IMR-90 (cell line): ENCODE measurements at regions not wholly inside any gene's neighbourhood (a gene's known extent, or its start where the extent isn't known, plus 50 kb on each side); places are given as distances from the start of the nearest gene placed in this dataset.

Experiments
- ATAC-seq: fragments of 200-7000 bp; cut with Tn5 transposase; 2 replicates; pipeline ENCODE4 v1.9.1; 2020; ENCODE audit warnings: low read depth, mild to moderate bottlenecking, moderate library complexity
- BruUV-seq: library from RNA; stranded (reverse); fragments of 400-500 nt; replicated peaks from 2 replicates; lab custom pipeline; 2021; lab: Mats Ljungman, UMichigan
- CTCF ChIA-PET: fragments of 300-600 bp; formaldehyde crosslinking; extraction: SDS; loops from one replicate; lab custom pipeline; 2021; ENCODE audit warnings: antibody characterized with exemption; lab: Yijun Ruan, JAX
- POLR2A ChIA-PET: fragments of 300-600 bp; sonication (Branson Sonifier 250); formaldehyde crosslinking; loops from one replicate; lab custom pipeline; 2022; ENCODE audit warnings: antibody characterized with exemption; ENCODE audit not compliant: unreplicated experiment; lab: Charles Lee
- DNase-seq: peaks from one replicate; pipeline ENCODE4 v3.0.0; 2013
- H2AFZ ChIP-seq: replicated peaks from 2 replicates; pipeline ENCODE3; 2013; ENCODE audit warnings: low read length, mild to moderate bottlenecking; ENCODE audit not compliant: poor library complexity
- H2AK5ac ChIP-seq: 2 replicates; pipeline ENCODE4 v1.6.1; 2013; ENCODE audit warnings: low read depth, low read length, inconsistent platforms
- H2AK9ac ChIP-seq: replicated peaks from 2 replicates; pipeline ENCODE3; 2013; ENCODE audit warnings: mild to moderate bottlenecking, low read depth, low read length, moderate library complexity; ENCODE audit not compliant: poor library complexity
- H2BK120ac ChIP-seq: 2 replicates; pipeline ENCODE4 v1.6.1; 2013; ENCODE audit warnings: low read depth, low read length, inconsistent platforms
- H2BK15ac ChIP-seq: 3 replicates; pipeline ENCODE4 v1.6.1; 2013; ENCODE audit warnings: low read depth, low read length, inconsistent platforms
- H2BK20ac ChIP-seq: 2 replicates; pipeline ENCODE4 v1.6.1; 2013; ENCODE audit warnings: low read depth, mild to moderate bottlenecking, inconsistent platforms, low read length, moderate library complexity
- H2BK5ac ChIP-seq: 2 replicates; pipeline ENCODE4 v1.6.1; 2013; ENCODE audit warnings: mild to moderate bottlenecking, low read depth, low read length, inconsistent platforms; ENCODE audit not compliant: poor library complexity, severe bottlenecking
- H3K14ac ChIP-seq: replicated peaks from 2 replicates; pipeline ENCODE4 v1.6.1; 2013; ENCODE audit warnings: low read depth, low read length, inconsistent platforms
- H3K18ac ChIP-seq: 2 replicates; pipeline ENCODE4 v1.6.1; 2013; ENCODE audit warnings: low read depth, low read length, control low read depth
- H3K23ac ChIP-seq: 2 replicates; pipeline ENCODE4 v1.6.1; 2013; ENCODE audit warnings: low read depth, low read length, inconsistent platforms
- H3K27ac ChIP-seq: 2 replicates; pipeline ENCODE4 v1.5.1; 2013; ENCODE audit warnings: mild to moderate bottlenecking, control low read depth, low read length; ENCODE audit not compliant: insufficient read depth
- H3K27me3 ChIP-seq: 2 replicates; pipeline ENCODE4 v1.6.1; 2013; ENCODE audit warnings: low read length; ENCODE audit not compliant: control insufficient read depth, insufficient read depth
- H3K36me3 ChIP-seq: 2 replicates; pipeline ENCODE4 v1.6.1; 2013; ENCODE audit warnings: low read length, mixed read lengths; ENCODE audit not compliant: control insufficient read depth, insufficient read depth
- H3K4ac ChIP-seq: 2 replicates; pipeline ENCODE4 v1.6.1; 2013; ENCODE audit warnings: low read depth, low read length, inconsistent platforms
- H3K4me1 ChIP-seq: 2 replicates; pipeline ENCODE4 v1.6.1; 2013; ENCODE audit warnings: low read length, mixed read lengths; ENCODE audit not compliant: control insufficient read depth, insufficient read depth
- H3K4me2 ChIP-seq: 2 replicates; pipeline ENCODE4 v1.6.1; 2013; ENCODE audit warnings: low read depth, mild to moderate bottlenecking, control low read depth, low read length, moderate library complexity
- H3K4me3 ChIP-seq: 2 replicates; pipeline ENCODE4 v1.5.1; 2013; ENCODE audit warnings: low read depth, mild to moderate bottlenecking, control low read depth, low read length, moderate library complexity; ENCODE audit not compliant: insufficient read depth
- H3K56ac ChIP-seq: 2 replicates; pipeline ENCODE4 v1.6.1; 2013; ENCODE audit warnings: low read length, inconsistent platforms; ENCODE audit not compliant: insufficient read depth; ENCODE audit errors: extremely low read depth
- H3K79me1 ChIP-seq, 2 experiments: 2 replicates each; pipeline ENCODE4 v1.6.1; 2013; ENCODE audit warnings: low read length in 2 of 2, inconsistent platforms in 1 of 2, low read depth in 1 of 2
- H3K9ac ChIP-seq: 2 replicates; pipeline ENCODE4 v1.6.1; 2013; ENCODE audit warnings: low read depth, low read length, control low read depth
- H3K9me1 ChIP-seq: 2 replicates; pipeline ENCODE4 v1.6.1; 2013; ENCODE audit warnings: low read length, inconsistent platforms; ENCODE audit not compliant: insufficient read depth
- H3K9me3 ChIP-seq: 2 replicates; pipeline ENCODE4 v1.6.1; 2013; ENCODE audit warnings: low read length; ENCODE audit not compliant: control insufficient read depth, insufficient read depth
- H4K20me1 ChIP-seq: 2 replicates; pipeline ENCODE4 v1.6.1; 2013; ENCODE audit warnings: low read length, inconsistent platforms; ENCODE audit not compliant: insufficient read depth
- H4K5ac ChIP-seq: 2 replicates; pipeline ENCODE4 v1.6.1; 2013; ENCODE audit warnings: mild to moderate bottlenecking, low read depth, low read length, control low read depth
- H4K8ac ChIP-seq, 2 experiments: 2 replicates each; pipeline ENCODE4 v1.6.1; 2013; ENCODE audit warnings: low read depth in 2 of 2, low read length in 2 of 2, control low read depth in 1 of 2, inconsistent platforms in 1 of 2
- H4K91ac ChIP-seq: 2 replicates; pipeline ENCODE4 v1.6.1; 2013; ENCODE audit warnings: low read depth, low read length, inconsistent platforms; ENCODE audit not compliant: insufficient read depth
- CEBPB ChIP-seq: IDR thresholded peaks from 2 replicates; pipeline ENCODE4 v1.6.1; 2012; ENCODE audit warnings: low read depth, low read length, improper control_type of control experiment
- RCOR1 ChIP-seq: IDR thresholded peaks from 2 replicates; pipeline ENCODE4 v1.6.1; 2012; ENCODE audit warnings: mild to moderate bottlenecking, low read length, improper control_type of control experiment; ENCODE audit not compliant: insufficient replicate concordance
- WGBS, 2 experiments: methylation state at CpG; one replicate each; pipeline versions ENCODE4 v1.1.5 to v1.1.7; 2013; ENCODE audit warnings: missing lambda C conversion rate in 2 of 2; ENCODE audit not compliant: insufficient read length in 1 of 2; ENCODE audit errors: extremely low coverage in 2 of 2; 5-methylcytosine and 5-hydroxymethylcytosine counted together
- dilution Hi-C: fragments of 300-500 bp; cut with HindIII; formaldehyde crosslinking; loops from one replicate; pipeline ENCODE4 v1.14.3; 2018; ENCODE audit warnings: low sequenced_read_pairs; ENCODE audit not compliant: unreplicated experiment
- in situ Hi-C: fragments of 300-500 bp; cut with MboI; formaldehyde crosslinking; loops from 3 replicates; pipeline ENCODE4 v1.14.3; 2019; ENCODE audit warnings: low sequenced_read_pairs, inconsistent platforms, mixed read lengths
- intact Hi-C: fragments of 100-400 bp; cut with micrococcal nuclease; formaldehyde crosslinking; loops from 2 replicates; pipeline ENCODE4 v1.10.0; 2022

GRCh38 chr1:199101635-199102034, 462.8 kb downstream of the PTPRC start:
- H3K9me3 ChIP-seq, result peaks cover 1% of the 10 kb centered on the region; the same call in 1 of the 2 replicates
- no peak for DNase-seq
- no peaks in the 10 kb centered on the region for H3K27me3 ChIP-seq
- H4K91ac ChIP-seq, result no peak overlapping the region
- H3K9ac ChIP-seq, result no peak overlapping the region
- WGBS, 2 experiments, result no CpG with 5 or more reads among the region's 3 CpGs
- ATAC-seq, result no peak
- intact Hi-C loops, result no loop called here
- H3K4me1 ChIP-seq, result no peaks in the 10 kb centered on the region
- no peak overlapping the region for H3K14ac ChIP-seq
- H2AFZ ChIP-seq, result no peak overlapping the region
- CTCF ChIA-PET, result no interaction called here
- no peaks in the 10 kb centered on the region for H3K36me3 ChIP-seq
- no peaks in the 10 kb centered on the region for H3K9me1 ChIP-seq
- no peaks in the 10 kb centered on the region for H3K79me1 ChIP-seq
- BruUV-seq, result no TSS peak
- no peak overlapping the region for H2AK9ac ChIP-seq
- no peak overlapping the region for H3K4me2 ChIP-seq
- no peak overlapping the region for H3K56ac ChIP-seq
- H2BK120ac ChIP-seq, result no peak overlapping the region
- H3K18ac ChIP-seq, result no peak overlapping the region
- no peak overlapping the region for H2AK5ac ChIP-seq
- no peak overlapping the region for H4K8ac ChIP-seq
- in situ Hi-C loops, result loop anchor here (25.0 kb wide), 1 partner anchor 314 kb away; no protein-coding TSS in a partner anchor
- H2BK20ac ChIP-seq, result no peak overlapping the region
- no peak overlapping the region for H2BK15ac ChIP-seq
- no peaks in the 10 kb centered on the region for H4K20me1 ChIP-seq
- TF ChIP-seq RCOR1, result no peak
- TF ChIP-seq CEBPB, result peak; percentile 59
- H2BK5ac ChIP-seq, result no peak overlapping the region
- no peak overlapping the region for H3K4me3 ChIP-seq
- no peak overlapping the region for H4K5ac ChIP-seq
- dilution Hi-C loops, result no loop called here
- no peak overlapping the region for H3K27ac ChIP-seq
- no peak overlapping the region for H3K4ac ChIP-seq
- H3K23ac ChIP-seq, result no peak overlapping the region
- POLR2A ChIA-PET, result no interaction called here
